GM23248 (cell line): ENCODE measurements at regions not wholly inside any gene's neighbourhood (a gene's known extent, or its start where the extent isn't known, plus 50 kb on each side); places are given as distances from the start of the nearest gene placed in this dataset.

ENCODE experiments used
- DNase-seq: peaks from one replicate; pipeline ENCODE4 v3.0.0-alpha.2; 2015
- H2AFZ ChIP-seq: fragments of 200-600 bp; sonication (generic); 2 replicates; pipeline ENCODE4 v1.6.1; 2016; ENCODE audit warnings: antibody characterized with exemption
- H3F3A ChIP-seq: fragments of 200-600 bp; sonication (generic); 2 replicates; pipeline ENCODE4 v1.6.1; 2016; ENCODE audit warnings: mild to moderate bottlenecking, antibody characterized with exemption, mixed run types; ENCODE audit not compliant: insufficient read depth
- H3K27ac ChIP-seq: fragments of 200-600 bp; sonication (generic); 2 replicates; pipeline ENCODE4 v1.5.1; 2016; ENCODE audit warnings: mild to moderate bottlenecking
- H3K27me3 ChIP-seq: fragments of 200-600 bp; sonication (generic); replicated peaks from 2 replicates; pipeline ENCODE4 v1.6.1; 2016; ENCODE audit warnings: mild to moderate bottlenecking; ENCODE audit not compliant: insufficient read depth
- H3K36me3 ChIP-seq: fragments of 200-600 bp; sonication (generic); 2 replicates; pipeline ENCODE4 v1.6.1; 2016; ENCODE audit warnings: low read depth, mild to moderate bottlenecking
- H3K4me1 ChIP-seq: fragments of 200-600 bp; sonication (generic); 2 replicates; pipeline ENCODE4 v1.6.1; 2016; ENCODE audit warnings: mild to moderate bottlenecking; ENCODE audit not compliant: insufficient read depth
- H3K4me2 ChIP-seq: fragments of 200-600 bp; sonication (generic); one replicate; pipeline ENCODE4 v1.6.1; 2016; ENCODE audit warnings: mild to moderate bottlenecking; ENCODE audit not compliant: unreplicated experiment
- H3K4me3 ChIP-seq: fragments of 200-600 bp; sonication (generic); 2 replicates; pipeline ENCODE4 v1.5.1; 2016; ENCODE audit warnings: mild to moderate bottlenecking
- H3K79me2 ChIP-seq: fragments of 200-600 bp; sonication (generic); 2 replicates; pipeline ENCODE4 v1.6.1; 2016; ENCODE audit warnings: mild to moderate bottlenecking; ENCODE audit not compliant: insufficient read depth
- H3K9ac ChIP-seq: fragments of 200-600 bp; sonication (generic); 2 replicates; pipeline ENCODE4 v1.6.1; 2016; ENCODE audit warnings: mild to moderate bottlenecking
- H3K9me2 ChIP-seq: fragments of 200-600 bp; sonication (generic); 2 replicates; pipeline ENCODE4 v1.6.1; 2016; ENCODE audit warnings: mixed run types, mild to moderate bottlenecking, moderate library complexity; ENCODE audit not compliant: insufficient read depth
- H3K9me3 ChIP-seq: fragments of 200-600 bp; sonication (generic); one replicate; pipeline ENCODE4 v1.6.1; 2017; ENCODE audit warnings: low read depth
- H4K20me1 ChIP-seq: fragments of 200-600 bp; sonication (generic); 2 replicates; pipeline ENCODE4 v1.6.0; 2016; ENCODE audit not compliant: insufficient read depth
- EZH2 ChIP-seq: fragments of 200-600 bp; sonication (generic); IDR thresholded peaks from 2 replicates; pipeline ENCODE4 v1.6.1; 2018; ENCODE audit warnings: antibody characterized with exemption, mild to moderate bottlenecking; ENCODE audit not compliant: insufficient read depth, poor library complexity, severe bottlenecking
- EZH2phosphoT487 ChIP-seq: fragments of 200-600 bp; sonication (generic); IDR thresholded peaks from 2 replicates; pipeline ENCODE4 v1.6.1; 2018; ENCODE audit warnings: antibody characterized with exemption, moderate library complexity, mild to moderate bottlenecking, low read depth; ENCODE audit not compliant: insufficient read depth
- WGBS, 2 experiments: methylation state at CpG; one replicate each; pipeline ENCODE4 v1.1.6; 2015 to 2017; ENCODE audit warnings: low lambda C conversion rate in 2 of 2, low coverage in 1 of 2; ENCODE audit errors: missing lambda C conversion rate in 2 of 2; 5-methylcytosine and 5-hydroxymethylcytosine counted together
- in situ Hi-C: fragments of 300-500 bp; cut with MboI; formaldehyde crosslinking; loops from 2 replicates; pipeline ENCODE4 v1.15.0; 2020

- H3K9me2 ChIP-seq, result no peaks in the 10 kb centered on the region
- H2AFZ ChIP-seq, result no peak overlapping the region
- H3K27me3 ChIP-seq, result no peaks in the 10 kb centered on the region
- no peaks in the 10 kb centered on the region for H4K20me1 ChIP-seq
- H3K79me2 ChIP-seq, result no peaks in the 10 kb centered on the region
- H3K36me3 ChIP-seq, result no peaks in the 10 kb centered on the region
- no peak for TF ChIP-seq EZH2
- no peak overlapping the region for H3K27ac ChIP-seq
- in situ Hi-C loops, result no loop called here
- H3K4me1 ChIP-seq, result no peaks in the 10 kb centered on the region
- 77 to 83% methylated on average over 5 of the region's 5 CpGs for WGBS, 2 experiments
- no peak for DNase-seq
- no peaks in the 10 kb centered on the region for H3K9me3 ChIP-seq
- H3K4me3 ChIP-seq, result no peak overlapping the region
- no peaks in the 10 kb centered on the region for H3F3A ChIP-seq
- H3K9ac ChIP-seq, result no peak overlapping the region
- no peak overlapping the region for H3K4me2 ChIP-seq
Observed at GRCh38 chr10:78285226-78285625, 251.6 kb downstream of the RPS24 start.

GRCh38 chr10:78286186-78286585 is 252.5 kb downstream of the RPS24 start:
- TF ChIP-seq EZH2, result no peak
- TF ChIP-seq EZH2phosphoT487, result no peak
- no peak overlapping the region for H3K4me2 ChIP-seq
- in situ Hi-C loops, result no loop called here

GRCh38 chr10:78286668-78287067 is 253.0 kb downstream of the RPS24 start:
- no peak overlapping the region for H3K4me3 ChIP-seq
- no peaks in the 10 kb centered on the region for H3K4me1 ChIP-seq
- H3K27ac ChIP-seq, result no peak overlapping the region
- no peaks in the 10 kb centered on the region for H3F3A ChIP-seq
- in situ Hi-C loops, result no loop called here
- H3K27me3 ChIP-seq, result no peaks in the 10 kb centered on the region
- H2AFZ ChIP-seq, result no peak overlapping the region
- no peaks in the 10 kb centered on the region for H3K9me3 ChIP-seq
- DNase-seq, result no peak
- 62 to 65% methylated on average over 9 of the region's 9 CpGs for WGBS, 2 experiments
- H4K20me1 ChIP-seq, result no peaks in the 10 kb centered on the region
- H3K4me2 ChIP-seq, result no peak overlapping the region
- no peaks in the 10 kb centered on the region for H3K36me3 ChIP-seq
- no peaks in the 10 kb centered on the region for H3K9me2 ChIP-seq
- no peak overlapping the region for H3K9ac ChIP-seq
- no peak for TF ChIP-seq EZH2phosphoT487
- no peak for TF ChIP-seq EZH2
- H3K79me2 ChIP-seq, result no peaks in the 10 kb centered on the region

More at GRCh38 chr10:78286186-78286585, 252.5 kb downstream of the RPS24 start:
- H4K20me1 ChIP-seq, result no peaks in the 10 kb centered on the region
- H3K27ac ChIP-seq, result no peak overlapping the region
- no peaks in the 10 kb centered on the region for H3F3A ChIP-seq
- no peaks in the 10 kb centered on the region for H3K9me2 ChIP-seq
- WGBS, 2 experiments, result 84 to 86% methylated on average over 1 of the region's 1 CpG
- no peaks in the 10 kb centered on the region for H3K27me3 ChIP-seq
- no peak overlapping the region for H3K4me3 ChIP-seq
- H3K79me2 ChIP-seq, result no peaks in the 10 kb centered on the region
- no peaks in the 10 kb centered on the region for H3K9me3 ChIP-seq
- no peaks in the 10 kb centered on the region for H3K36me3 ChIP-seq
- DNase-seq, result no peak
- H2AFZ ChIP-seq, result no peak overlapping the region
- no peaks in the 10 kb centered on the region for H3K4me1 ChIP-seq
- H3K9ac ChIP-seq, result no peak overlapping the region

DNA sequence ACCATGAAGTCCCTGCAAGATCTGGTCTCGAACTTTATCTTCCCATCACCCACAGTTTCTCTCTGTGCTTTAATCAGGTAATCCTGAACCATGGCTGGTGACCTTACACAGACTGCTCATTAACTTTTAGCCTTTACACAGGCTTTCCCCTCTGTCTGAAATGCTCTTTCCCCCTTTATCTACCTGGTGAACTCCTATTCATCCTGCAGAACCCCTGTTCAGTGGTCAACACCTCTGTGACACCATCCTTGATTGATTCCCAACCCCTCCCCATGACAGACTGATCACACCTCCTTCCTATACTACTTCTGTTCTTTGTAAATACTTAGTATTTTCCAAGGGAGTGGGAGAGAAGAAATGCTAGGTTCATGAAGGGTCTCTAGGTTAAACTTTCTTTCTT is 254.0 kb downstream of the RPS24 start:
- no peaks in the 10 kb centered on the region for H4K20me1 ChIP-seq
- no peak overlapping the region for H2AFZ ChIP-seq
- in situ Hi-C loops, result no loop called here
- no peaks in the 10 kb centered on the region for H3K36me3 ChIP-seq
- H3K9ac ChIP-seq, result no peak overlapping the region
- no peaks in the 10 kb centered on the region for H3K9me2 ChIP-seq
- H3K9me3 ChIP-seq, result no peaks in the 10 kb centered on the region
- 88 to 90% methylated on average over 1 of the region's 1 CpG for WGBS, 2 experiments
- H3K27me3 ChIP-seq, result no peaks in the 10 kb centered on the region
- no peak overlapping the region for H3K4me3 ChIP-seq
- no peak overlapping the region for H3K4me2 ChIP-seq
- no peaks in the 10 kb centered on the region for H3K4me1 ChIP-seq
- no peaks in the 10 kb centered on the region for H3K79me2 ChIP-seq
- TF ChIP-seq EZH2 (no peak), EZH2phosphoT487 (no peak)
- no peak for DNase-seq
- no peak overlapping the region for H3K27ac ChIP-seq
- no peaks in the 10 kb centered on the region for H3F3A ChIP-seq

GRCh38 chr10:78288663-78289062 is 255.0 kb downstream of the RPS24 start:
- H3K4me1 ChIP-seq, result no peaks in the 10 kb centered on the region
- no peaks in the 10 kb centered on the region for H3K9me2 ChIP-seq
- H3K9me3 ChIP-seq, result no peaks in the 10 kb centered on the region
- no peaks in the 10 kb centered on the region for H3K79me2 ChIP-seq
- in situ Hi-C loops, result no loop called here
- H2AFZ ChIP-seq, result no peak overlapping the region
- H3K9ac ChIP-seq, result no peak overlapping the region
- no peak overlapping the region for H3K4me2 ChIP-seq
- no peaks in the 10 kb centered on the region for H3F3A ChIP-seq
- no peaks in the 10 kb centered on the region for H3K36me3 ChIP-seq
- no peaks in the 10 kb centered on the region for H4K20me1 ChIP-seq
- DNase-seq, result no peak
- H3K27ac ChIP-seq, result no peak overlapping the region
- 98% methylated on average over 3 of the region's 3 CpGs for WGBS, 2 experiments
- TF ChIP-seq EZH2, result no peak
- no peak for TF ChIP-seq EZH2phosphoT487
- no peaks in the 10 kb centered on the region for H3K27me3 ChIP-seq
- H3K4me3 ChIP-seq, result no peak overlapping the region
